ENCODE measurements at regions not wholly inside any gene's neighbourhood (a gene's known extent, or its start where the extent isn't known, plus 50 kb on each side); places are given as distances from the start of the nearest gene placed in this dataset.

DNA sequence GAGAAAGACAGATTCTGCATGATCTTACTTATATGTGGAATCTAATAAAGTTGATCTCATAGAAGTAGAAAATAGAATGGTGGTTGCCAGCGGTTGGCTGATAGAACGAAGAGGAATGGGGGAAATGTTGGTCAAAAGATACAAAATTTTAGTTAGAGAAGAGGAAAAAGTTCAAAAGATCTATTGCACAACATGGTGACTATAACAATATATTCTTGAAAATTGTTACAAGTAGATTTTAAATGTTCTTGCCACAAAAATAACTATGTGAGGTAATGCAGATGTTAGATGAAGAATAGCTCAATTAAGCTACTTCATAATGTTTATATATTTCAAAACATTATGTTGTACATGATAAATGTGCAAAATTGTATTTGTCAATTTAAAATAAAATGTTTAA, 112.3 kb upstream of the SMIM30 start:
- intact Hi-C loops (cut with DNase I): no loop called here
- DNase-seq: no peak

DNA sequence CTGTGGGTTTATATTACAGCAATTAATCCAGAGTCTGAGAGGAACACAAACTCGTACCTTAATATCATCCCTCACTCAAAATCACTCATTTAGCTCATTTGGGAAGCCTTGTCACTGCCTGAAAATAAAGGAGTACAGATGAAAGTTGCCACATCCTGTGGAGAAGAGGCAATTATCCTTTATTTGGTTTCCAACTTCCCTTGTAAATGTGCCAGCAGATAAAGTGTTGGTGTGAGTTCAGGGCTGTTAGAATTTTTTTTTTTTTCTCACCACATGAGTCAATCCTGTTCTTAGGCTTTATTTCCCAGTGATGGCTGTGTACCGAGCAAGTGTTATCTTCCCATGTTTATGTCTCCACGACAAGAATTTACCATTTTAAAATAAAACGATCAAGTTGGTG, 99.0 kb upstream of the SMIM30 start:
- no peak overlapping the region for H3K9ac ChIP-seq (ENCODE audit: low read depth in 2 of 2, low read length in 2 of 2)
- H3K4me3 ChIP-seq: no peak overlapping the region
- no peak overlapping the region for H3K27ac ChIP-seq
- intact Hi-C loops (cut with DNase I): loop anchor here (10.0 kb wide), 1 partner anchor 63 kb away; no protein-coding TSS in a partner anchor
- no peaks in the 10 kb centered on the region for H3K27me3 ChIP-seq
- no peaks in the 10 kb centered on the region for H3K9me3 ChIP-seq
- TF ChIP-seq, protein P1, sequence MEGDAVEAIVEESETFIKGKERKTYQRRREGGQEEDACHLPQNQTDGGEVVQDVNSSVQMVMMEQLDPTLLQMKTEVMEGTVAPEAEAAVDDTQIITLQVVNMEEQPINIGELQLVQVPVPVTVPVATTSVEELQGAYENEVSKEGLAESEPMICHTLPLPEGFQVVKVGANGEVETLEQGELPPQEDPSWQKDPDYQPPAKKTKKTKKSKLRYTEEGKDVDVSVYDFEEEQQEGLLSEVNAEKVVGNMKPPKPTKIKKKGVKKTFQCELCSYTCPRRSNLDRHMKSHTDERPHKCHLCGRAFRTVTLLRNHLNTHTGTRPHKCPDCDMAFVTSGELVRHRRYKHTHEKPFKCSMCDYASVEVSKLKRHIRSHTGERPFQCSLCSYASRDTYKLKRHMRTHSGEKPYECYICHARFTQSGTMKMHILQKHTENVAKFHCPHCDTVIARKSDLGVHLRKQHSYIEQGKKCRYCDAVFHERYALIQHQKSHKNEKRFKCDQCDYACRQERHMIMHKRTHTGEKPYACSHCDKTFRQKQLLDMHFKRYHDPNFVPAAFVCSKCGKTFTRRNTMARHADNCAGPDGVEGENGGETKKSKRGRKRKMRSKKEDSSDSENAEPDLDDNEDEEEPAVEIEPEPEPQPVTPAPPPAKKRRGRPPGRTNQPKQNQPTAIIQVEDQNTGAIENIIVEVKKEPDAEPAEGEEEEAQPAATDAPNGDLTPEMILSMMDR (IDR thresholded peaks at IDR 0.05): no peak
- no peaks in the 10 kb centered on the region for H3K36me3 ChIP-seq
- no peak for DNase-seq
- no peaks in the 10 kb centered on the region for H3K4me1 ChIP-seq

More for the DNA sequence above, 112.3 kb upstream of the SMIM30 start:
- no peaks in the 10 kb centered on the region for H3K27me3 ChIP-seq
- no peak overlapping the region for H3K4me3 ChIP-seq
- H3K4me1 ChIP-seq: no peaks in the 10 kb centered on the region
- no peaks in the 10 kb centered on the region for H3K36me3 ChIP-seq
- TF ChIP-seq, protein P1 (IDR thresholded peaks at IDR 0.05): no peak
- H3K27ac ChIP-seq: no peak overlapping the region
- H3K9ac ChIP-seq (ENCODE audit: low read depth in 2 of 2, low read length in 2 of 2): no peak overlapping the region
- no peaks in the 10 kb centered on the region for H3K9me3 ChIP-seq

DNA sequence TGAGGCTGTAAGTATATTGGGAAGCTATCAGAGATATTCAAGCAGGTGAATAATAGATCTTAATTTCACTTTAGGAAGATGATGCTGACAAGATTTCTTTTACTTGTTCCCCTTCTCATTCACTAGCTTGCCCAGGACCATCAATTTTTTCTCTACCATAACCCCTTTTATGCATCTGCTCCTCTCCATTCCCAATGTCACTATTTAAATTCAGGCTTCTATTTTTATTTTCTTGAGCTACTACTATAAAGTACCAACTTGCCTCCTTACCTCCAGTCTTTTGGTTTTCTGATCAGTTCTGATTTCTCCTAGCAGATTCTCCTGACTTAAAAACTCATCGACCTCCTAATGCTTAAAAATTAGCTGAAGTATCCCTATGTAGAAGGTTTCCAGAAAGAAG, 97.7 kb upstream of the SMIM30 start:
- Histone ChIP-seq H3K9ac (ENCODE audit: low read depth in 2 of 2, low read length in 2 of 2) (no peak overlapping the region), H3K4me1 (no peaks in the 10 kb centered on the region), H3K27ac (no peak overlapping the region), H3K4me3 (no peak overlapping the region), H3K9me3 (no peaks in the 10 kb centered on the region), H3K27me3 (no peaks in the 10 kb centered on the region), H3K36me3 (no peaks in the 10 kb centered on the region)
- TF ChIP-seq, protein P1 (IDR thresholded peaks at IDR 0.05): no peak
- no peak for DNase-seq
- intact Hi-C loops (cut with DNase I): loop anchor here (10.0 kb wide), 1 partner anchor 61 kb away; no protein-coding TSS in a partner anchor

DNA sequence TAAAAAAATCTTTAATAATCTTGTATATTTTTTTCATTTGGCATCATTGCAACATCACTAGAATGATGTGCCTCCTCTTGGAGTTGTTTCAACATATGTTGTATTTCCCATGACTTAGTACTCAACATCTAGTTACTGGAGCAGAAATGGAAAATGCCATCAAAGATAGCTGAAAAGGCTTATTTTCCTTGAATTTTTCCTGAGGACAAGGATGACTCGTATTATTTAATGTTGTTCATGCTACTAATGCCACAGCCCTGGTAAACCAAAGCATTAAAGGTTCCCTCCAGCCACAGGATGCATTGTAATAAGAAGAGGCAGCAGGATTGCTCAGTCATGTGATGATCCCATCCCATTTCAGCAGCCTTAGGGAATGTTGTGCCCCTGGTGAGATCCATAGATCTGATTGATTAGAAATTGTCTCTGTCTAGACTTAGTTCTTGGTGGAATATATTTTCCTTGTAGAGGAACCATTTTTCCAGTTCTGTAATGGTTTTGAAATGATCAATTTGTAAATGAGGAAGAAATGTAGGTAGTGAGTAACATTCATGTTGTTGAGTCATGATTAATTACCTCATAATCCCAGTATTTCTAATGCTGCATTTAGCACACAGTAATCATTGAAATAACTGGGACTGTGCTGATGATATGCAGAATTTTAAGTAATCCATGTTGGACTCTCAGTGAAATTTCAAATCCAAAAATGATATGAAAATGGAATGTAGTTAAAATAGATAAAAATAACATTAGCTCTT, 91.3 kb upstream of the SMIM30 start:
- no peaks in the 10 kb centered on the region for H3K27me3 ChIP-seq
- H3K4me3 ChIP-seq: no peak overlapping the region
- no peaks in the 10 kb centered on the region for H3K4me1 ChIP-seq
- TF ChIP-seq, protein P1 (IDR thresholded peaks at IDR 0.05): no peak
- H3K27ac ChIP-seq: no peak overlapping the region
- no peaks in the 10 kb centered on the region for H3K36me3 ChIP-seq
- H3K9me3 ChIP-seq: no peaks in the 10 kb centered on the region
- no peak for DNase-seq
- intact Hi-C loops (cut with DNase I): loop anchor here (10.0 kb wide), 1 partner anchor 55 kb away; no protein-coding TSS in a partner anchor
- no peak overlapping the region for H3K9ac ChIP-seq (ENCODE audit: low read depth in 2 of 2, low read length in 2 of 2)

DNA sequence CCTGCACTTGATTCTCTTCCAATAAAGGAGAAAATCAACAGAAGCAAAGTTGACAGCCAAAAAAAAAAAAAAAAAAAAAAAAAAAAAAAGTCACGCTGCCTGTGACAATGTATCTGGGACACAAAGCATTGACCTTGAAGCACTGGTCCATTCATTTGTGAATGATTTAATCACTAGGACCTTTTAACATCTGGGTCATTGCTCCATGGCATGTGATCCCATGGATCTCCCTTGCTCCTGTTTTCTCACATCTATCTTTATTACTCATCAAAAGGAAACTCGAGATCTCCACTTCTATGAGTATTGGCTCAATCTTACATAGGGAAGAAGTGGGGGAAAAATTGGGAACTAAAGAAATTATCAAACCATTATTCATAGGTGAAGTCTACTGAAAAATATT, 89.6 kb upstream of the SMIM30 start:
- Histone ChIP-seq H3K4me1 (no peaks in the 10 kb centered on the region), H3K27me3 (no peaks in the 10 kb centered on the region), H3K9ac (ENCODE audit: low read depth in 2 of 2, low read length in 2 of 2) (no peak overlapping the region), H3K36me3 (no peaks in the 10 kb centered on the region), H3K4me3 (no peak overlapping the region), H3K27ac (no peak overlapping the region), H3K9me3 (no peaks in the 10 kb centered on the region)
- TF ChIP-seq, protein P1 (IDR thresholded peaks at IDR 0.05): no peak
- no peak for DNase-seq
- intact Hi-C loops (cut with DNase I): no loop called here
